M059J (cell line): ENCODE measurements at regions not wholly inside any gene's neighbourhood (a gene's known extent, or its start where the extent isn't known, plus 50 kb on each side); places are given as distances from the start of the nearest gene placed in this dataset.

Experiments
- DNase-seq: peaks from one replicate; pipeline ENCODE4 v3.0.0-alpha.2; 2012; ENCODE audit warnings: low read depth

DNA sequence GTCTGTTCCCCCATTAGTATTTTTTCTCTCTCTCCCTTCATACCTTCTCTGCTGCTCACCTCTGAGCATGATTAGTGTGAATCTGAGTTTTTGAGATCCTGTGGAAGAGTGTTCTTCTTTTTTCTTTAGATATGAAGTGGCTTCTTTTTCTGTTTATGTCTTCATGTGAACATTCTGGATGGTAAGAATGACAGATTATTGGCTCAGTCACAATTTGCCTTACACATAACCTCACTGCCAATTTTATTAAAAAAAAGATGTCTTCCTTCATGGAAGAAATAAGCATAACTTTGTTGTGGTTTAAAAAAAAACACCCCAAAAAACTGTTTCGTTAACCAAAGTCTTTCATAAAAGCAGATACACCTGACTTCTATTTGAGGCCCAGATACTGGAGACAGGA, 539.1 kb downstream of the PLCL1 start:
- DNase-seq = no peak

GRCh38 chr2:198340846-198341245, 536.5 kb downstream of the PLCL1 start:
- no peak for DNase-seq

- no peak for DNase-seq
Measured at GRCh38 chr2:198339116-198339515, 534.7 kb downstream of the PLCL1 start.

GRCh38 chr2:198337368-198337767, 533.0 kb downstream of the PLCL1 start:
- no peak for DNase-seq

DNA sequence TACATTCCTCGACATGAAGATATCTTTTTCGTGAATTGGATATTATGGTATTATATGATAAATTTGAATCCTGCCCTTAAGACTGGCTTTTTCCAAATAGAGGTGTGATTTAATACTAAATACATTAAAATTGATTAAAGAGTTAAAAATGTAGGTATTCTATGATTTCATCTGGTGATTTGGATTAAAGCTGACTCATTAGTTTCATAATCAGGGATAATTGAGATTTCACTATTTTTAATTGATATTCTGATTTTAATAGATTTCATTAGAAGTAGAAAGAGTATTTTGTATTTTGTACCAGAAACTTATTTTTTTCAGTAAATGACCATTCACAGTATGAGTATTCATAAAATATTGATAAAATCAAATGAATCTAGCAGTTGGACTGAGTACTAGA, 524.1 kb downstream of the PLCL1 start:
- no peak for DNase-seq

DNA sequence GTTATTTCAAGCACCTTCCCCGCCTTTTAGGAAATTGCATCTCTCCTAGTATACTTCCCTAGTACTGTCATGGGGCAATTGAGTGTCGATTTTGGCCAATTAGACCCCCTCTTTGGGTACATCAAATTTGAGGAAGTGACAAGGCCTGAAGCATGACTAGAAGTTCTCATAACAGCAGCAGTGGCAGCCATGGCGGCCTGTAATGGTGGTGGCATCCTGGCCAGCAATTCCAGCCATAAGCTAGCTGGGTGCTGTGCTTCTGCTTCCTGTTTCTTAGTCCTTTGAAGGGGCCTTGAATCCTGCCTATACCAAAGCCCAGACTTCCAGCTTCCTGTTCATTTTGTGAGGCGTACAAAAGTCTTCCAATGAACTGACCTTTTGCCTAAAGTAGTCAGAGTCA, 523.1 kb downstream of the PLCL1 start:
- DNase-seq = no peak

DNA sequence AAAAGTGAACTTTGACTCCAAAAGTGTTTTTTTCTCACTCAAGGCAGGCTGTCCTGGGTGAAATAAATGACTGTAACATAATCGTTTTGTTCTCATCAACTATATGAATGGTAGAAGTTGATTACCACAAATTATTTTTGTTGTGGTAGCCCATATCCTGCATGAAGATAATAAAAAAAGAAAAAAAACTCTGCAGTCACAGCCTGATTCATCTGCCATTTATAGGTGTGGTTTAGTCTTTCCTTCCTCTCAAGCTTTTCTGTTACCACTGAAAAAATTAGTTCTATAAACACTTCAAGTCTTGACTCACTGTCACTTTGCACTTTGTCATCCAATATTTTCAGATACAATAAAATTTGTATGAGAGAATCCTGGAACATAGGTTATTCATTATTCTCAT, 522.0 kb downstream of the PLCL1 start:
- DNase-seq = peak; percentile 12

DNA sequence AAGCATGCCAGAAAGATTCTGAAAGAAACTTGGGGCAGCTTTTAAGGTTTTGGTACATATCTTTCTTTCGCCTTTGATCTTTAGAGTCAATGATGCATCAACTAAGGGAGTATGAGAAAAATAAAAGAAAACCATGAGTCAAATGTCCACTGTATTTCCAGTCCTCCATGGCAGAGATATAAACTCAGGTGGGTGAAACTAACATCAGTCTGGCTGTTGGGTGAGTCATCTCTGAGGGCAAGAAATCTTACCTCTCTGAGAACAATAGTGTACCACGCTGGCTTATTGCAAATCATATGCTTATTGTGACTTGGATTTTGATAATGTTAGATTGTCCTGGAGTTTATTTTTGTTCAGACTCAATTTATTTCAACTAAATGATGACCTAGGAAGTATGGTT, 521.0 kb downstream of the PLCL1 start:
- DNase-seq = no peak

DNA sequence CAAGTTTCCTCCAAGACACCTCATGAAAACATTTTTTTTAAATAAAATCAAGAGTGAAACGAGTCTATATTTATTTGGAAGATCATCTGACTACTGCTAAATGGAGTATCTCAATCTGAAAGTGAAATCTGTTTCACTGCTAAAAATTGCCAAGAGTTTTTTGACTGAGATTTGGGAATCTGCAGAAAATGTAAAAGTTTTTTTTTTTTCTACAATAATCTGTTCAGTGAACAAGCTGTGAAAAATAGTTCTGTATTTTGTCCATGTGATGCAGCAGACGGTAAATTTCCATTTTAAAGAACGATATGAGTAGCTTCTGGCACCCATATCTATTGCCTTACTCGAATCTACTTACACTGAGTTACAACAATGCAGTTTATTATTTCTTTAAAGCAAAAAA, 519.7 kb downstream of the PLCL1 start:
- no peak for DNase-seq

GRCh38 chr2:198322275-198322674, 517.9 kb downstream of the PLCL1 start:
- no peak for DNase-seq

DNA sequence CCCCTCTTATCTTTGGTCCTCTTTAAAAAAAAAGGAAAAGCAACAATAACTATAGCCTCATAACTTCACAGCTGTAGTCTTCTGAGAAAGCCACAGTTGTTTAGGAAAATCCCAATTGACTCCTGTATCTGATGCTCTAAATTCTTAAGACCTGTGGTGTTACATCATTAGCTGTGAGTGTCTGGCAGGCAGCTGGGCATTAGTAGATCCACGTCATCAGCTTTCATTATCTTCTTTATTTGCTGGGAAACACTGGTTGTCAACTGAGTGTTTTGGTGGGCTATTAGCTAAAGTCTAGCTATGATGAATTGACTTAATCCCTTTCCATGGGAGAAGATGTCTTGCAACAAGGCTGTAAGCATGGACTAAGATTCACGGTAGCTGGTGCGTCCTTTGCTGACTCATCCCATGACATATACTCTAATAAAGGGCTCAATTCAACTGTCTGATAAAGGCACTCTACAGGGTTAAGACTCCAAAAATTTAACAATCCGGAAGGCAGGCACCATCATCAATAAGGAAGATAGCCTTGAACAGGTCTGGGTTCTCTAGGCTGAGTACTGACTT, 517.2 kb downstream of the PLCL1 start:
- DNase-seq = no peak

DNA sequence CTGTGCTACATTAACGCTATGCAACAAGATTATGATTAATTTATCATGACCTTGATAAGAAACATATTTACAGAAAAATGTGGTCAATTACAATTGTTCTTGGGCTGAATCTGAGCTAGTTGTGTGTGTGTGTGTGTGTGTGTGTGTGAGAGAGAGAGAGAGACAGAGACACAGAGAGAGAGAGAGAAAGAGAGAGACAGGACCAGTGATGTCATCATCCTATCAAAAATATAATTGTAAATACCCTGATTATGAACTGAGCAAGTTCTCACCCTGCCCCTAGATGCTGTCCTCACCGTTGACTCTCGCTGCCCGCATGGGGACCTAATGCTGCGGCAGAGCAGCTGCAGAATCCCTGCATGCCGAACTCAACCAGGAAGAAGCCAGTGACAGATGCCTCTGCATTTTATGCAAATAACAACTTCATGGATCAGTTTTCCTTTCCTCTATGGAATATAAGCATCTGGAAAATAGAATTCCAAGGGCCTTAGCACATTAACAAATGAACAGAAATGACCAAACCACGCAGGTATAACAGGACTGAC, 512.5 kb downstream of the PLCL1 start:
- DNase-seq = no peak

GRCh38 chr2:198315791-198316630, 511.6 kb downstream of the PLCL1 start:
- DNase-seq = no peak

GRCh38 chr2:198314559-198315153, 510.3 kb downstream of the PLCL1 start:
- DNase-seq = peak; percentile 53

- no peak for DNase-seq
Measured at GRCh38 chr2:198312596-198313483, 508.4 kb downstream of the PLCL1 start.

GRCh38 chr2:198311020-198311419, 506.6 kb downstream of the PLCL1 start:
- DNase-seq = no peak

GRCh38 chr2:198309673-198310280, 505.4 kb downstream of the PLCL1 start:
- DNase-seq = peak; percentile 38

- no peak for DNase-seq
Measured at GRCh38 chr2:198309081-198309480, 504.7 kb downstream of the PLCL1 start.

GRCh38 chr2:198308368-198308767, 504.0 kb downstream of the PLCL1 start:
- no peak for DNase-seq

DNA sequence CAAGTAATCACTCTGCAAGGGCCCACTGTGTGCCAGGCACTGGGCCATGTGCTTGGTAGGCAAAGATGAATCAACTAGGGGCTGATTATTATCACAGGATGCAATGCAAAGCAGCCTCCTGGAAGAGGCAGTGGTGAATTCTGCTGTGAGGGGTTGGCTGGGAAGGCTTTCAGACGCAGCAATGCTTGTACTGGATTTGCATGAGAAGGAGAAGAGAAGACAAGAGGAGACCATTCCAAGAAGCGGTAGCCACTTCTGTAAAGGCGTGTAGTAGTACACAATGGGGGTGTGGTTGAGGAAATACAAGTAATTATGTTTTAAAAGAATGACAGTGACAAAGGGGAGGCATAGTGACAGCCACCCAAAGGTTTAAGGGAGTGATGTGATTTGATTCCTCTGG, 502.7 kb downstream of the PLCL1 start:
- DNase-seq = no peak

GRCh38 chr2:198304859-198305258, 500.5 kb downstream of the PLCL1 start:
- DNase-seq = no peak
